Islet precursor cell (in vitro differentiated cells): ENCODE measurements at regions not wholly inside any gene's neighbourhood (a gene's known extent, or its start where the extent isn't known, plus 50 kb on each side); places are given as distances from the start of the nearest gene placed in this dataset.

ENCODE experiments used
- DNase-seq: peaks from one replicate; pipeline ENCODE4 v3.0.0-alpha.2; 2018

GRCh38 chr4:27678027-27678426 lies 817.4 kb downstream of the STIM2 start:
- DNase-seq = no peak

GRCh38 chr4:27684610-27685011 lies 824.0 kb downstream of the STIM2 start:
- peak; percentile 86 for DNase-seq

GRCh38 chr4:27685091-27685490 lies 824.5 kb downstream of the STIM2 start:
- no peak for DNase-seq

- no peak for DNase-seq
These were observed 825.3 kb downstream of the STIM2 start for GRCh38 chr4:27685947-27686346.

- DNase-seq = peak; percentile 86
These were observed 831.5 kb downstream of the STIM2 start for GRCh38 chr4:27692158-27692557.

- DNase-seq = no peak
These were observed 832.4 kb downstream of the STIM2 start for GRCh38 chr4:27692868-27693634.

- DNase-seq = peak; percentile 64
These were observed 835.6 kb downstream of the STIM2 start for GRCh38 chr4:27696257-27696656.

- DNase-seq = no peak
These were observed 841.0 kb downstream of the STIM2 start for GRCh38 chr4:27701606-27702005.

GRCh38 chr4:27702730-27703431 lies 842.2 kb downstream of the STIM2 start:
- peak; percentile 59 for DNase-seq

- no peak for DNase-seq
These were observed 843.1 kb downstream of the STIM2 start for GRCh38 chr4:27703771-27704170.

GRCh38 chr4:27711041-27711440 lies 850.4 kb downstream of the STIM2 start:
- DNase-seq = no peak

GRCh38 chr4:27714073-27714472 lies 853.4 kb downstream of the STIM2 start:
- no peak for DNase-seq

GRCh38 chr4:27716693-27717430 lies 856.2 kb downstream of the STIM2 start:
- no peak for DNase-seq

- DNase-seq = no peak
These were observed 856.8 kb downstream of the STIM2 start for GRCh38 chr4:27717431-27717755.

- no peak for DNase-seq
These were observed 859.5 kb downstream of the STIM2 start for GRCh38 chr4:27720010-27720766.

GRCh38 chr4:27721193-27721592 lies 860.6 kb downstream of the STIM2 start:
- DNase-seq = no peak

GRCh38 chr4:27728892-27729291 lies 868.3 kb downstream of the STIM2 start:
- no peak for DNase-seq

- no peak for DNase-seq
These were observed 882.2 kb downstream of the STIM2 start for GRCh38 chr4:27742816-27743215.

GRCh38 chr4:27759611-27760575 lies 899.3 kb downstream of the STIM2 start:
- no peak for DNase-seq

- DNase-seq = no peak
These were observed 903.3 kb downstream of the STIM2 start for GRCh38 chr4:27763830-27764525.

- DNase-seq = no peak
These were observed 903.8 kb downstream of the STIM2 start for GRCh38 chr4:27764526-27764837.
